DND-41 (cell line): ENCODE measurements at regions not wholly inside any gene's neighbourhood (a gene's known extent, or its start where the extent isn't known, plus 50 kb on each side); places are given as distances from the start of the nearest gene placed in this dataset.

ENCODE experiments used
- CTCF ChIP-seq: IDR thresholded peaks from 2 replicates; pipeline ENCODE4 v1.5.1; 2012; ENCODE audit warnings: borderline replicate concordance, low read length, moderate library complexity, mild to moderate bottlenecking; ENCODE audit not compliant: poor library complexity, severe bottlenecking; ENCODE audit errors: extremely low read depth
- EZH2 ChIP-seq: IDR thresholded peaks from 3 replicates; pipeline ENCODE4 v1.6.1; 2012; ENCODE audit warnings: borderline replicate concordance, low read depth, mild to moderate bottlenecking, moderate library complexity, low read length, inconsistent platforms; ENCODE audit not compliant: severe bottlenecking

GRCh38 chr7:112554591-112554990 lies 73.8 kb downstream of the LSMEM1 start:
- no peak for TF ChIP-seq EZH2
- TF ChIP-seq CTCF, result no peak
